Thyroid gland (tissue), 4 donors: ENCODE measurements at regions not wholly inside any gene's neighbourhood (a gene's known extent, or its start where the extent isn't known, plus 50 kb on each side); places are given as distances from the start of the nearest gene placed in this dataset.

ENCODE experiments used
- CTCF ChIP-seq, 6 experiments: fragments of 200-600 bp in 3 of 6; fragments of 450-650 bp in 3 of 6; sonication (generic) in 3 of 6; IDR thresholded peaks; one replicate each; pipeline ENCODE4 v1.5.1; 2016 to 2019; ENCODE audit warnings: antibody characterized with exemption in 6 of 6, mild to moderate bottlenecking in 2 of 6, inconsistent platforms in 1 of 6, moderate library complexity in 1 of 6
- POLR2A ChIP-seq, 2 donors: fragments of 450-650 bp; IDR thresholded peaks; one replicate each; pipeline ENCODE4 v1.6.1; 2017; ENCODE audit warnings: antibody characterized with exemption in 2 of 2, mild to moderate bottlenecking in 2 of 2, moderate library complexity in 1 of 2

DNA sequence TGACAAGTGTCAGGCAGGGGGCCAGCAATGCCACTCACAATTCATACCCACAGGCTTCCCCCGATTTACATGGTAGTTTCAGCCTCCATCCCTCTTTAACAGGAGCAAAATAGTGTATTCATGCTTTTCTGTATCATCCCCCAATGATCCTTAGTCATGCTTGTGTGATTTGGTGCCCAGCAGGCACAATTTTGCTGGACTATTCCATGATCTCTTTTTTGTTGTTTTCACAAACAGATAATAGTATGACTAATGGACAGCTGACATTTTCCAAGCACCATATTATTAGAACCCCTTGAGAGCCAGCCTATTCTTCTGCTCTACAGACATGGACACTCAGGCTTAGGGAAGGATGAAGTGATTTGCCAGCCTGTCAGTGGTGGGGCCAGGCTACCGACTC is 128.2 kb upstream of the RIPOR2 start:
- TF ChIP-seq CTCF (IDR thresholded peaks at IDR 0.05) (no peak), POLR2A (IDR thresholded peaks at IDR 0.05) (no peak)
